Spleen (tissue), 7 donors: ENCODE measurements at regions not wholly inside any gene's neighbourhood (a gene's known extent, or its start where the extent isn't known, plus 50 kb on each side); places are given as distances from the start of the nearest gene placed in this dataset.
"Not testable (repeated sequence)": the region's sequence is repeated elsewhere in the genome, so short reads cannot be mapped to it uniquely, and the experiment has no call there.

Experiments used
- POLR2A ChIP-seq, 3 donors: fragments of 450-650 bp; IDR thresholded peaks; one replicate each; pipeline ENCODE4 v1.5.1; 2017; ENCODE audit warnings: antibody characterized with exemption in 3 of 3, mild to moderate bottlenecking in 1 of 3
- POLR2AphosphoS5 ChIP-seq, 3 donors: sonication (generic); formaldehyde crosslinking; IDR thresholded peaks; one replicate each; pipeline ENCODE4 v1.5.1; 2017; ENCODE audit warnings: antibody characterized with exemption in 3 of 3
- TF ChIP-seq, protein P1 (sequence below), 11 experiments: fragments of 200-600 bp in 7 of 11; fragments of 450-650 bp in 4 of 11; sonication (generic) in 4 of 11; IDR thresholded peaks in 8 of 11; conservative IDR thresholded peaks in 3 of 11; 1 replicate in 7 of 11; 2 replicates in 4 of 11; pipeline versions ENCODE4 v1.4.0 to v1.8.0; 2016 to 2021; ENCODE audit warnings: antibody characterized with exemption in 11 of 11, inconsistent platforms in 4 of 11, mild to moderate bottlenecking in 1 of 11
- donor health status: DM: no; HTN: no; CAD: no; lungs with moderate emphysema.
- donor health status: DM: no; HTN: no; CAD: no.
- donor health status: DM: no; HTN: no; CAD: no.

DNA sequence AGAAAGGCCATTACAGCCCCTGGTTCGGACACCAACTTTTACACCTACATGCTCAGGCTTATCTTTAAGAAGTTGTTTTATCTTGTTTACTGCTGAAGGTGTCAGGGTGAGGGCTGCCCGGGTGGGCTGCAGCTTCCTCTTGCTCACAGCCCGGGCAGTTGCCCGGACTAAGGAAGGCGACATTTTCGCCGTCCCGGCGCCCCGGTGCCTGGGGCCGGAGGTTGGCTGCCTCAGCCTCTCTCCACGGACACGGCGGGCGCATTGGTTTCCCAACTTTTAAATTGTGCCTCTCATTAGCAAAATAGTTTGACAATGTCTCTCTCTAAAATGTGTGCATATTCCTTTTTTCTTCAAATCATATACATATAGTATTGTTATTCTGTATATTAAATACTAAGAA lies 198.5 kb downstream of the LRRC70 start:
- TF ChIP-seq POLR2AphosphoS5, POLR2A (IDR thresholded peaks at IDR 0.05): not testable (repeated sequence)
- TF ChIP-seq, protein P1, sequence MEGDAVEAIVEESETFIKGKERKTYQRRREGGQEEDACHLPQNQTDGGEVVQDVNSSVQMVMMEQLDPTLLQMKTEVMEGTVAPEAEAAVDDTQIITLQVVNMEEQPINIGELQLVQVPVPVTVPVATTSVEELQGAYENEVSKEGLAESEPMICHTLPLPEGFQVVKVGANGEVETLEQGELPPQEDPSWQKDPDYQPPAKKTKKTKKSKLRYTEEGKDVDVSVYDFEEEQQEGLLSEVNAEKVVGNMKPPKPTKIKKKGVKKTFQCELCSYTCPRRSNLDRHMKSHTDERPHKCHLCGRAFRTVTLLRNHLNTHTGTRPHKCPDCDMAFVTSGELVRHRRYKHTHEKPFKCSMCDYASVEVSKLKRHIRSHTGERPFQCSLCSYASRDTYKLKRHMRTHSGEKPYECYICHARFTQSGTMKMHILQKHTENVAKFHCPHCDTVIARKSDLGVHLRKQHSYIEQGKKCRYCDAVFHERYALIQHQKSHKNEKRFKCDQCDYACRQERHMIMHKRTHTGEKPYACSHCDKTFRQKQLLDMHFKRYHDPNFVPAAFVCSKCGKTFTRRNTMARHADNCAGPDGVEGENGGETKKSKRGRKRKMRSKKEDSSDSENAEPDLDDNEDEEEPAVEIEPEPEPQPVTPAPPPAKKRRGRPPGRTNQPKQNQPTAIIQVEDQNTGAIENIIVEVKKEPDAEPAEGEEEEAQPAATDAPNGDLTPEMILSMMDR (IDR thresholded peaks at IDR 0.05 in 8 of 11, conservative IDR thresholded peaks at IDR 0.05 in 3 of 11), result not testable (repeated sequence)
